ENCODE measurements at regions not wholly inside any gene's neighbourhood (a gene's known extent, or its start where the extent isn't known, plus 50 kb on each side); places are given as distances from the start of the nearest gene placed in this dataset.

DNA sequence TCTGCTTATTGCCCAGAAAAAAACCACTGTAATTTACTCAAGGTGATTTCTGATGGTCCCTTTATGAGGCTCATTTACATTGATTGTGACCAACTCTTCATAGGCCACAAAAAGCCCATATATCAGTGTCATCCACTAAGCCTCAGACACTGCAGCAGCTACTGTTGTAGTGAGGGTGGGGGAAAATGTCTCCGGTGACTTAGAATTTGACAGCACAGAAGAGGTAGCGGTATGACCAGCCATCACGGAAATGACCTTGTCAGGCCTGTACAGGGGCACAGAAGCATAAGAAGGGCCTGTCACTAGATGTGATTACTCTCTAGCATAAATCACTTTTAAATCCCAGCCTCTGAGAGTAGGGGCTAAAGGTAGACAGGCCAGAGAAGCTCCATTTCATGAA, 190.3 kb downstream of the PAX3 start:
- TF ChIP-seq, protein P1, sequence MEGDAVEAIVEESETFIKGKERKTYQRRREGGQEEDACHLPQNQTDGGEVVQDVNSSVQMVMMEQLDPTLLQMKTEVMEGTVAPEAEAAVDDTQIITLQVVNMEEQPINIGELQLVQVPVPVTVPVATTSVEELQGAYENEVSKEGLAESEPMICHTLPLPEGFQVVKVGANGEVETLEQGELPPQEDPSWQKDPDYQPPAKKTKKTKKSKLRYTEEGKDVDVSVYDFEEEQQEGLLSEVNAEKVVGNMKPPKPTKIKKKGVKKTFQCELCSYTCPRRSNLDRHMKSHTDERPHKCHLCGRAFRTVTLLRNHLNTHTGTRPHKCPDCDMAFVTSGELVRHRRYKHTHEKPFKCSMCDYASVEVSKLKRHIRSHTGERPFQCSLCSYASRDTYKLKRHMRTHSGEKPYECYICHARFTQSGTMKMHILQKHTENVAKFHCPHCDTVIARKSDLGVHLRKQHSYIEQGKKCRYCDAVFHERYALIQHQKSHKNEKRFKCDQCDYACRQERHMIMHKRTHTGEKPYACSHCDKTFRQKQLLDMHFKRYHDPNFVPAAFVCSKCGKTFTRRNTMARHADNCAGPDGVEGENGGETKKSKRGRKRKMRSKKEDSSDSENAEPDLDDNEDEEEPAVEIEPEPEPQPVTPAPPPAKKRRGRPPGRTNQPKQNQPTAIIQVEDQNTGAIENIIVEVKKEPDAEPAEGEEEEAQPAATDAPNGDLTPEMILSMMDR (optimal IDR thresholded peaks at IDR 0.05 in 1 of 3, IDR thresholded peaks at IDR 0.05 in 1 of 3, conservative IDR thresholded peaks at IDR 0.05 in 1 of 3; ENCODE audit: extremely low read depth in 1 of 3, insufficient read depth in 2 of 3, low read length in 3 of 3), result no peak
- no peak for TF ChIP-seq EZH2 (IDR thresholded peaks at IDR 0.05; ENCODE audit: low read length)

All from keratinocyte (primary cell).